HEK293 (cell line): ENCODE measurements at regions not wholly inside any gene's neighbourhood (a gene's known extent, or its start where the extent isn't known, plus 50 kb on each side); places are given as distances from the start of the nearest gene placed in this dataset.

Experiments
- CTCF ChIA-PET: fragments of 350-600 bp; formaldehyde crosslinking; extraction: SDS; loops from one replicate; lab custom pipeline; 2021; ENCODE audit warnings: antibody characterized with exemption; lab: Yijun Ruan, JAX
- POLR2A ChIA-PET: fragments of 300-600 bp; formaldehyde crosslinking; extraction: SDS; loops from one replicate; lab custom pipeline; 2020; ENCODE audit warnings: antibody characterized with exemption, inconsistent platforms; lab: Yijun Ruan, JAX
- H3K27ac ChIP-seq: fragments of 200-500 bp; sonication (Bioruptor generic); 2 replicates; pipeline ENCODE4 v1.5.1; 2014; ENCODE audit warnings: low read depth, low read length, control low read depth, inconsistent platforms; ENCODE audit errors: extremely low read depth
- H3K36me3 ChIP-seq, 2 experiments: fragments of 200-500 bp in 1 of 2; sonication (Bioruptor generic) in 1 of 2; 1 replicate in 1 of 2; 2 replicates in 1 of 2; pipeline ENCODE4 v1.5.1; 2014 to 2017; ENCODE audit warnings: inconsistent platforms in 2 of 2, low read length in 2 of 2; ENCODE audit not compliant: control insufficient read depth in 2 of 2, insufficient read depth in 1 of 2
- H3K4me1 ChIP-seq: fragments of 200-500 bp; sonication (Bioruptor generic); 2 replicates; pipeline ENCODE4 v1.5.1; 2014; ENCODE audit warnings: mild to moderate bottlenecking, low read length, inconsistent platforms; ENCODE audit not compliant: control insufficient read depth, insufficient read depth
- H3K4me3 ChIP-seq: 2 replicates; pipeline ENCODE4 v1.5.1; 2011; ENCODE audit warnings: low read depth, mild to moderate bottlenecking, control low read depth, low read length, moderate library complexity
- H3K9me3 ChIP-seq: fragments of 200-500 bp; sonication (Bioruptor generic); 2 replicates; pipeline ENCODE4 v1.5.1; 2014; ENCODE audit warnings: low read depth, low read length, inconsistent platforms; ENCODE audit not compliant: control insufficient read depth, insufficient read depth
- GLI2 ChIP-seq: fragments of 450-650 bp; formaldehyde crosslinking; IDR thresholded peaks from 2 replicates; pipeline ENCODE4; 2017; ENCODE audit warnings: missing biosample characterization, missing genetic modification characterization, low read depth, borderline replicate concordance
- SP2 ChIP-seq: fragments of 450-650 bp; formaldehyde crosslinking; IDR thresholded peaks from 2 replicates; pipeline ENCODE4 v1.5.1; 2016; ENCODE audit warnings: missing biosample characterization, missing genetic modification characterization
- ZFP37 ChIP-seq: fragments of 450-650 bp; formaldehyde crosslinking; IDR thresholded peaks from 2 replicates; pipeline ENCODE4 v1.5.1; 2016; ENCODE audit warnings: missing biosample characterization, missing genetic modification characterization
- ZIC2 ChIP-seq: fragments of 450-650 bp; formaldehyde crosslinking; IDR thresholded peaks from 2 replicates; pipeline ENCODE4 v1.5.1; 2016; ENCODE audit warnings: missing biosample characterization, missing genetic modification characterization
- ZNF133 ChIP-seq: fragments of 450-650 bp; formaldehyde crosslinking; IDR thresholded peaks from 2 replicates; pipeline ENCODE4 v1.5.1; 2016; ENCODE audit warnings: missing biosample characterization, missing genetic modification characterization
- ZNF221 ChIP-seq: fragments of 450-650 bp; formaldehyde crosslinking; IDR thresholded peaks from 2 replicates; pipeline ENCODE4 v1.5.1; 2017; ENCODE audit warnings: missing biosample characterization, missing genetic modification characterization, borderline replicate concordance
- ZNF274 ChIP-seq, 2 experiments: fragments of 200-500 bp in 1 of 2; fragments of 450-650 bp in 1 of 2; sonication (Bioruptor generic) in 1 of 2; formaldehyde crosslinking in 1 of 2; IDR thresholded peaks; 2 replicates each; pipeline versions ENCODE4 v1.5.1 to v1.6.1; 2014 to 2016; ENCODE audit warnings: borderline replicate concordance in 1 of 2, inconsistent platforms in 1 of 2, low read length in 1 of 2, missing biosample characterization in 1 of 2, missing genetic modification characterization in 1 of 2
- ZNF514 ChIP-seq: fragments of 450-650 bp; formaldehyde crosslinking; IDR thresholded peaks from 2 replicates; pipeline ENCODE4 v1.5.1; 2016; ENCODE audit warnings: missing biosample characterization, missing genetic modification characterization
- ZNF530 ChIP-seq: fragments of 450-650 bp; formaldehyde crosslinking; IDR thresholded peaks from 2 replicates; pipeline ENCODE4 v1.5.1; 2016; ENCODE audit warnings: low read depth, missing biosample characterization, missing genetic modification characterization
- ZNF558 ChIP-seq: fragments of 450-650 bp; formaldehyde crosslinking; IDR thresholded peaks from 2 replicates; pipeline ENCODE4 v1.5.1; 2016; ENCODE audit warnings: missing biosample characterization, missing genetic modification characterization
- ZNF626 ChIP-seq: fragments of 450-650 bp; sonication (Bioruptor Pico); formaldehyde crosslinking; IDR thresholded peaks from 2 replicates; pipeline ENCODE4 v1.5.1; 2018; ENCODE audit warnings: missing biosample characterization, missing genetic modification characterization, inconsistent platforms
- ZNF777 ChIP-seq: fragments of 450-650 bp; formaldehyde crosslinking; IDR thresholded peaks from 2 replicates; pipeline ENCODE4 v1.5.1; 2017; ENCODE audit warnings: missing biosample characterization, missing genetic modification characterization, borderline replicate concordance
- ZNF843 ChIP-seq: fragments of 450-650 bp; formaldehyde crosslinking; IDR thresholded peaks from 2 replicates; pipeline ENCODE4 v1.5.1; 2016; ENCODE audit warnings: missing biosample characterization, missing genetic modification characterization
- ZSCAN16 ChIP-seq: fragments of 450-650 bp; formaldehyde crosslinking; IDR thresholded peaks from 2 replicates; pipeline ENCODE4 v1.5.1; 2016; ENCODE audit warnings: missing biosample characterization, missing genetic modification characterization
- ZSCAN30 ChIP-seq: fragments of 450-650 bp; IDR thresholded peaks from 2 replicates; pipeline ENCODE4 v1.5.1; 2018; ENCODE audit warnings: missing biosample characterization, mild to moderate bottlenecking, missing genetic modification characterization, moderate library complexity
- TF ChIP-seq, protein P1 (sequence below): fragments of 450-650 bp; formaldehyde crosslinking; IDR thresholded peaks from 2 replicates; pipeline ENCODE4 v1.5.1; 2016; ENCODE audit warnings: missing biosample characterization, missing genetic modification characterization, low read depth
- TF ChIP-seq, protein P2 (sequence below): fragments of 450-650 bp; formaldehyde crosslinking; IDR thresholded peaks from 2 replicates; pipeline ENCODE4 v1.5.1; 2016; ENCODE audit warnings: missing biosample characterization, missing genetic modification characterization
- TF ChIP-seq, protein P3 (sequence below): fragments of 450-650 bp; formaldehyde crosslinking; IDR thresholded peaks from 2 replicates; pipeline ENCODE4 v1.5.1; 2017; ENCODE audit warnings: missing biosample characterization, missing genetic modification characterization
- TF ChIP-seq, protein P4 (sequence below): fragments of 450-650 bp; formaldehyde crosslinking; IDR thresholded peaks from 2 replicates; pipeline ENCODE4 v1.5.1; 2016; ENCODE audit warnings: missing biosample characterization, missing genetic modification characterization
- TF ChIP-seq, protein P5 (sequence below): fragments of 450-650 bp; formaldehyde crosslinking; IDR thresholded peaks from 2 replicates; pipeline ENCODE4 v1.5.1; 2017; ENCODE audit warnings: missing biosample characterization, missing genetic modification characterization
- TF ChIP-seq, protein P6 (sequence below): fragments of 450-650 bp; formaldehyde crosslinking; IDR thresholded peaks from 2 replicates; pipeline ENCODE4 v1.5.1; 2016; ENCODE audit warnings: missing biosample characterization, missing genetic modification characterization

DNA sequence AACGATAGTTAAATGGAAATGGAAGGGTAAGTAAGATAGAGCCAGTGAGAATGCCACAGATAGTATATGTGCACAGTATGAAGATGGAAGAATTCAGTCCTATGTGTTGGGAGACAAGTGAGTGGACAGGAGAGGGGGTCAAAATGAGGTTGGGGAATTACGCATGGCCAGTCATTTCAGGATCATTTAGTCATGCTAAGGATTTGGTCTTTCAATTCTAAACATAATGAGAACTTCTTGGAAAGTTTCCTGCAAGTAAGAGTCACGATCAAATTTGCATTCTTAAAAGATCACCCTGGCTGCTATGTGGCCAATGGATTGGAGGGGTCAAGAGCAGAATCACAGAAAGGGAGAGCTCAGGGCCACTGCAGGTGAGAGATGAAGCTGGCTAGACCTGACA is 64.0 kb upstream of the KCNK2 start:
- no peaks in the 10 kb centered on the region for H3K9me3 ChIP-seq
- ChIA-PET CTCF (no interaction called here), POLR2A (no interaction called here)
- H3K4me3 ChIP-seq = no peak overlapping the region
- H3K4me1 ChIP-seq = no peaks in the 10 kb centered on the region
- H3K36me3 ChIP-seq = no peaks in the 10 kb centered on the region
- TF ChIP-seq ZNF274 (IDR thresholded peaks at IDR 0.05; ENCODE audit: low read length) (no peak), ZNF274 (tag by site-specific recombination; IDR thresholded peaks at IDR 0.05; ENCODE audit: borderline replicate concordance) (no peak), ZNF558 (tag by site-specific recombination) (no peak), ZNF514 (tag by site-specific recombination) (no peak), ZFP37 (tag by site-specific recombination) (no peak), ZIC2 (tag by site-specific recombination) (no peak), ZNF133 (tag by site-specific recombination) (no peak), ZNF221 (tag by site-specific recombination) (no peak), ZNF626 (no peak), ZSCAN16 (tag by site-specific recombination) (no peak), ZNF530 (tag by site-specific recombination) (no peak)
- TF ChIP-seq, protein P1, sequence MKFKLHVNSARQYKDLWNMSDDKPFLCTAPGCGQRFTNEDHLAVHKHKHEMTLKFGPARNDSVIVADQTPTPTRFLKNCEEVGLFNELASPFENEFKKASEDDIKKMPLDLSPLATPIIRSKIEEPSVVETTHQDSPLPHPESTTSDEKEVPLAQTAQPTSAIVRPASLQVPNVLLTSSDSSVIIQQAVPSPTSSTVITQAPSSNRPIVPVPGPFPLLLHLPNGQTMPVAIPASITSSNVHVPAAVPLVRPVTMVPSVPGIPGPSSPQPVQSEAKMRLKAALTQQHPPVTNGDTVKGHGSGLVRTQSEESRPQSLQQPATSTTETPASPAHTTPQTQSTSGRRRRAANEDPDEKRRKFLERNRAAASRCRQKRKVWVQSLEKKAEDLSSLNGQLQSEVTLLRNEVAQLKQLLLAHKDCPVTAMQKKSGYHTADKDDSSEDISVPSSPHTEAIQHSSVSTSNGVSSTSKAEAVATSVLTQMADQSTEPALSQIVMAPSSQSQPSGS (tag by site-specific recombination) = no peak
- TF ChIP-seq, protein P2, sequence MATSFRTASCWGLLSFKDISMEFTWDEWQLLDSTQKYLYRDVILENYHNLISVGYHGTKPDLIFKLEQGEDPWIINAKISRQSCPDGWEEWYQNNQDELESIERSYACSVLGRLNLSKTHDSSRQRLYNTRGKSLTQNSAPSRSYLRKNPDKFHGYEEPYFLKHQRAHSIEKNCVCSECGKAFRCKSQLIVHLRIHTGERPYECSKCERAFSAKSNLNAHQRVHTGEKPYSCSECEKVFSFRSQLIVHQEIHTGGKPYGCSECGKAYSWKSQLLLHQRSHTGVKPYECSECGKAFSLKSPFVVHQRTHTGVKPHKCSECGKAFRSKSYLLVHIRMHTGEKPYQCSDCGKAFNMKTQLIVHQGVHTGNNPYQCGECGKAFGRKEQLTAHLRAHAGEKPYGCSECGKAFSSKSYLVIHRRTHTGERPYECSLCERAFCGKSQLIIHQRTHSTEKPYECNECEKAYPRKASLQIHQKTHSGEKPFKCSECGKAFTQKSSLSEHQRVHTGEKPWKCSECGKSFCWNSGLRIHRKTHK (tag by site-specific recombination) = no peak
- TF ChIP-seq, protein P3, sequence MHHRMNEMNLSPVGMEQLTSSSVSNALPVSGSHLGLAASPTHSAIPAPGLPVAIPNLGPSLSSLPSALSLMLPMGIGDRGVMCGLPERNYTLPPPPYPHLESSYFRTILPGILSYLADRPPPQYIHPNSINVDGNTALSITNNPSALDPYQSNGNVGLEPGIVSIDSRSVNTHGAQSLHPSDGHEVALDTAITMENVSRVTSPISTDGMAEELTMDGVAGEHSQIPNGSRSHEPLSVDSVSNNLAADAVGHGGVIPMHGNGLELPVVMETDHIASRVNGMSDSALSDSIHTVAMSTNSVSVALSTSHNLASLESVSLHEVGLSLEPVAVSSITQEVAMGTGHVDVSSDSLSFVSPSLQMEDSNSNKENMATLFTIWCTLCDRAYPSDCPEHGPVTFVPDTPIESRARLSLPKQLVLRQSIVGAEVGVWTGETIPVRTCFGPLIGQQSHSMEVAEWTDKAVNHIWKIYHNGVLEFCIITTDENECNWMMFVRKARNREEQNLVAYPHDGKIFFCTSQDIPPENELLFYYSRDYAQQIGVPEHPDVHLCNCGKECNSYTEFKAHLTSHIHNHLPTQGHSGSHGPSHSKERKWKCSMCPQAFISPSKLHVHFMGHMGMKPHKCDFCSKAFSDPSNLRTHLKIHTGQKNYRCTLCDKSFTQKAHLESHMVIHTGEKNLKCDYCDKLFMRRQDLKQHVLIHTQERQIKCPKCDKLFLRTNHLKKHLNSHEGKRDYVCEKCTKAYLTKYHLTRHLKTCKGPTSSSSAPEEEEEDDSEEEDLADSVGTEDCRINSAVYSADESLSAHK (tag by site-specific recombination) = no peak
- no peak overlapping the region for H3K27ac ChIP-seq

DNA sequence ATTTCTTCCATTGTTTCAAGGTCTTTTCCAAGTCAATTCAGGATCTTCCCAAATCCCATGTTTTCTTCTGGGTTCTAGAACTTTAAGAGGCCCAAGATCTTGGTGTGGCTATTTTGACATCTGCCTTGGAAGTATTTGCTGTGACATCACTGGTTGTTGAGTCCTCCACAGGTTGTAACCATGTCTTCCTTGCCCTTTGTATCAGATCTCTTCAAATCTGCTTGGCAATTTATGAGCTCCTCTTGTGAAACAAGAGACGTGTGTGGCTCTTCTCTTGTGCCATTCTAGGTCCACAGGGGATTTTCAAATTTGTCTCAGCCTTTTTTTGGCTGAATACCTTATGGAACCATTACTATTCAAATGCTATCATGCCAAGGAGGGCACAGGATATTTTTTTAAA is 60.3 kb upstream of the KCNK2 start:
- Histone ChIP-seq H3K4me3 (no peak overlapping the region), H3K4me1 (no peaks in the 10 kb centered on the region), H3K9me3 (no peaks in the 10 kb centered on the region), H3K36me3 (no peaks in the 10 kb centered on the region), H3K27ac (no peak overlapping the region)
- ChIA-PET POLR2A (no interaction called here), CTCF (no interaction called here)
- no peak for TF ChIP-seq ZNF843
- TF ChIP-seq ZNF777 = no peak
- TF ChIP-seq, protein P4, sequence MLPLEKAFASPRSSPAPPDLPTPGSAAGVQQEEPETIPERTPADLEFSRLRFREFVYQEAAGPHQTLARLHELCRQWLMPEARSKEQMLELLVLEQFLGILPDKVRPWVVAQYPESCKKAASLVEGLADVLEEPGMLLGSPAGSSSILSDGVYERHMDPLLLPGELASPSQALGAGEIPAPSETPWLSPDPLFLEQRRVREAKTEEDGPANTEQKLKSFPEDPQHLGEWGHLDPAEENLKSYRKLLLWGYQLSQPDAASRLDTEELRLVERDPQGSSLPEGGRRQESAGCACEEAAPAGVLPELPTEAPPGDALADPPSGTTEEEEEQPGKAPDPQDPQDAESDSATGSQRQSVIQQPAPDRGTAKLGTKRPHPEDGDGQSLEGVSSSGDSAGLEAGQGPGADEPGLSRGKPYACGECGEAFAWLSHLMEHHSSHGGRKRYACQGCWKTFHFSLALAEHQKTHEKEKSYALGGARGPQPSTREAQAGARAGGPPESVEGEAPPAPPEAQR (tag by site-specific recombination) = no peak
- TF ChIP-seq, protein P5, sequence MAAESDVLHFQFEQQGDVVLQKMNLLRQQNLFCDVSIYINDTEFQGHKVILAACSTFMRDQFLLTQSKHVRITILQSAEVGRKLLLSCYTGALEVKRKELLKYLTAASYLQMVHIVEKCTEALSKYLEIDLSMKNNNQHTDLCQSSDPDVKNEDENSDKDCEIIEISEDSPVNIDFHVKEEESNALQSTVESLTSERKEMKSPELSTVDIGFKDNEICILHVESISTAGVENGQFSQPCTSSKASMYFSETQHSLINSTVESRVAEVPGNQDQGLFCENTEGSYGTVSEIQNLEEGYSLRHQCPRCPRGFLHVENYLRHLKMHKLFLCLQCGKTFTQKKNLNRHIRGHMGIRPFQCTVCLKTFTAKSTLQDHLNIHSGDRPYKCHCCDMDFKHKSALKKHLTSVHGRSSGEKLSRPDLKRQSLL (tag by site-specific recombination) = no peak
- TF ChIP-seq ZSCAN30 (tag by site-specific recombination) = no peak
- no peak for TF ChIP-seq SP2 (tag by site-specific recombination)
- TF ChIP-seq, protein P6, sequence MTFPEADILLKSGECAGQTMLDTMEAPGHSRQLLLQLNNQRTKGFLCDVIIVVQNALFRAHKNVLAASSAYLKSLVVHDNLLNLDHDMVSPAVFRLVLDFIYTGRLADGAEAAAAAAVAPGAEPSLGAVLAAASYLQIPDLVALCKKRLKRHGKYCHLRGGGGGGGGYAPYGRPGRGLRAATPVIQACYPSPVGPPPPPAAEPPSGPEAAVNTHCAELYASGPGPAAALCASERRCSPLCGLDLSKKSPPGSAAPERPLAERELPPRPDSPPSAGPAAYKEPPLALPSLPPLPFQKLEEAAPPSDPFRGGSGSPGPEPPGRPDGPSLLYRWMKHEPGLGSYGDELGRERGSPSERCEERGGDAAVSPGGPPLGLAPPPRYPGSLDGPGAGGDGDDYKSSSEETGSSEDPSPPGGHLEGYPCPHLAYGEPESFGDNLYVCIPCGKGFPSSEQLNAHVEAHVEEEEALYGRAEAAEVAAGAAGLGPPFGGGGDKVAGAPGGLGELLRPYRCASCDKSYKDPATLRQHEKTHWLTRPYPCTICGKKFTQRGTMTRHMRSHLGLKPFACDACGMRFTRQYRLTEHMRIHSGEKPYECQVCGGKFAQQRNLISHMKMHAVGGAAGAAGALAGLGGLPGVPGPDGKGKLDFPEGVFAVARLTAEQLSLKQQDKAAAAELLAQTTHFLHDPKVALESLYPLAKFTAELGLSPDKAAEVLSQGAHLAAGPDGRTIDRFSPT (tag by site-specific recombination) = no peak
- TF ChIP-seq GLI2 (tag by site-specific recombination) = no peak
